Peyer's patch (tissue), 4 donors: ENCODE measurements at regions not wholly inside any gene's neighbourhood (a gene's known extent, or its start where the extent isn't known, plus 50 kb on each side); places are given as distances from the start of the nearest gene placed in this dataset.

ENCODE experiments used
- DNase-seq, 3 donors: peaks; one replicate each; pipeline ENCODE4 v3.0.0-alpha.2; 2017 to 2019
- H3K27ac ChIP-seq, 4 donors: fragments of 200-600 bp; sonication (generic); one replicate each; pipeline ENCODE4 v1.5.1; 2016 to 2019
- H3K27me3 ChIP-seq, 2 donors: fragments of 200-600 bp; sonication (generic); one replicate each; pipeline ENCODE4 v1.5.1; 2019
- H3K36me3 ChIP-seq, 3 donors: fragments of 200-600 bp; sonication (generic); one replicate each; pipeline ENCODE4 v1.5.1; 2016 to 2019
- H3K4me1 ChIP-seq, 4 donors: fragments of 200-600 bp; sonication (generic); one replicate each; pipeline ENCODE4 v1.5.1; 2016 to 2019
- H3K4me3 ChIP-seq, 4 donors: fragments of 200-600 bp; sonication (generic); 1 replicate in 3 of 4; 2 replicates in 1 of 4; pipeline ENCODE4 v1.5.1; 2016 to 2019; ENCODE audit warnings: mild to moderate bottlenecking in 1 of 4
- H3K9me3 ChIP-seq, 4 donors: fragments of 200-600 bp; sonication (generic); one replicate each; pipeline ENCODE4 v1.5.1; 2016 to 2019; ENCODE audit warnings: mild to moderate bottlenecking in 1 of 4
- POLR2A ChIP-seq, 2 donors: fragments of 450-650 bp; IDR thresholded peaks; one replicate each; pipeline ENCODE4 v1.5.1; 2017; ENCODE audit warnings: antibody characterized with exemption in 2 of 2, mild to moderate bottlenecking in 2 of 2, moderate library complexity in 2 of 2
- TF ChIP-seq, protein P1 (sequence below), 6 experiments: fragments of 450-650 bp in 4 of 6; fragments of 200-600 bp in 2 of 6; sonication (generic) in 1 of 6; IDR thresholded peaks; one replicate each; pipeline ENCODE4 v1.5.1; 2017 to 2019; ENCODE audit warnings: antibody characterized with exemption in 6 of 6, mild to moderate bottlenecking in 3 of 6, moderate library complexity in 1 of 6

DNA sequence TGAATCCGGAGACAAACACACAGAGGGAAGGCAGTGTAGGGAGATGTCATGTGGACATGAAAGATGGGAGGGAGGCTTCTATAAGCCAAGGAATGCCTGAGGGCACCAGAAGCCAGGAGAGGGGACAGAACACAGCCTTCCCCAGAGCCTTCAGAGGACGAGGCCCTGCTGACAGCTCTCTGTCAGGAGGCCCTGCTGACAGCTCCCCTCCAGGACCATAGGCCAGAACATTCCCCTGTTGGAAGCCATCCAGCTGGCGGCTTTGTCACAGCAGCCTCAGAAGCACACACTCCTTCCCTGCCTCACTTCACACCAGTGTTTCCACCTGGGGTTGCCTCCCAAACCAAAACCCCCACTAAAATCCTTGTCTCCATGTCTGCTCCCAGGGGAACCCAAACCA is 171.3 kb upstream of the ID2 start:
- H3K27ac ChIP-seq: no peak overlapping the region
- H3K27me3 ChIP-seq: no peaks in the 10 kb centered on the region
- H3K9me3 ChIP-seq: no peaks in the 10 kb centered on the region
- no peak overlapping the region for H3K4me3 ChIP-seq
- H3K4me1 ChIP-seq: peaks cover 0 to 12% (median 0%) of the 10 kb centered on the region in 4 donors
- H3K36me3 ChIP-seq: no peaks in the 10 kb centered on the region
- DNase-seq: no peak
- TF ChIP-seq POLR2A (IDR thresholded peaks at IDR 0.05): no peak
- TF ChIP-seq, protein P1, sequence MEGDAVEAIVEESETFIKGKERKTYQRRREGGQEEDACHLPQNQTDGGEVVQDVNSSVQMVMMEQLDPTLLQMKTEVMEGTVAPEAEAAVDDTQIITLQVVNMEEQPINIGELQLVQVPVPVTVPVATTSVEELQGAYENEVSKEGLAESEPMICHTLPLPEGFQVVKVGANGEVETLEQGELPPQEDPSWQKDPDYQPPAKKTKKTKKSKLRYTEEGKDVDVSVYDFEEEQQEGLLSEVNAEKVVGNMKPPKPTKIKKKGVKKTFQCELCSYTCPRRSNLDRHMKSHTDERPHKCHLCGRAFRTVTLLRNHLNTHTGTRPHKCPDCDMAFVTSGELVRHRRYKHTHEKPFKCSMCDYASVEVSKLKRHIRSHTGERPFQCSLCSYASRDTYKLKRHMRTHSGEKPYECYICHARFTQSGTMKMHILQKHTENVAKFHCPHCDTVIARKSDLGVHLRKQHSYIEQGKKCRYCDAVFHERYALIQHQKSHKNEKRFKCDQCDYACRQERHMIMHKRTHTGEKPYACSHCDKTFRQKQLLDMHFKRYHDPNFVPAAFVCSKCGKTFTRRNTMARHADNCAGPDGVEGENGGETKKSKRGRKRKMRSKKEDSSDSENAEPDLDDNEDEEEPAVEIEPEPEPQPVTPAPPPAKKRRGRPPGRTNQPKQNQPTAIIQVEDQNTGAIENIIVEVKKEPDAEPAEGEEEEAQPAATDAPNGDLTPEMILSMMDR (IDR thresholded peaks at IDR 0.05): no peak

DNA sequence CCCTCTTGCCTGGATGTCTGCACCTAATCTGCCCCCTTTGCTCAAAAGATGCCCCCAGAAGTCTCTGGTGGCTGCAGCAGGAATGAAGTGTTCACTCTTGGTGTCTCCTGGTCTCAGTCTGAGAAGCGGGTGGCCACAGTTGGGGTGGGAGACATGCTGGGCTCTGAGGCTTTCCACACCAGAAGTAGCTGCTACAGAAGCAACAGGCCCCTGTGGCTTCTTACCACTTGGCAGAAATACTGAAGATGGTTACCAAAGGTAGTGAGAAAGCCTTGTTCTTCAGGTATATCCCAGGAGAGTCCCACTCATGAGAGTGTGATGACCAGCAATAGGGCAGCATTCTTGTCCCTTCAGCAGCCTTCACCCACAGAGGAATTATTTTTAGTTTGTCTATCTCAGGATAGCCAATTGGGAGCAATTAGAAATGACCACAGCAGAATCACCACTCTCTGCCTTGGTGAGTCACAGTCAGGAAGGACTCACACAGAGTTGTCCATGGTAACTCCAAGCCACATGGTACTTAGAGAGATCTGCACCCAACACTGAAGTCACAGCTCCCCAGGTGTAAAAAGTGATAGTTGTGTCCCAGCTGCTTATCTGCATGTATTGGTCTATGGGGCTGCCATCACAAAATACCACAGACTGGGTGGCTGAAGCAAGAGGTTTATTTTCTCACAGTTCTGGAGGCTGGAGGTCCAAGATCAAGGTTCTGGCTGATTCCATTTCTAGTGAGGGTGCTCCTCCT is 169.8 kb upstream of the ID2 start:
- H3K27ac ChIP-seq: peak overlapping the region in 1 of 4 donors; percentile 10
- no peak for DNase-seq
- no peaks in the 10 kb centered on the region for H3K36me3 ChIP-seq
- no peaks in the 10 kb centered on the region for H3K27me3 ChIP-seq
- peaks cover 0 to 19% (median 2%) of the 10 kb centered on the region in 4 donors for H3K4me1 ChIP-seq
- no peaks in the 10 kb centered on the region for H3K9me3 ChIP-seq
- H3K4me3 ChIP-seq: no peak overlapping the region
- TF ChIP-seq, protein P1 (IDR thresholded peaks at IDR 0.05): no peak
- no peak for TF ChIP-seq POLR2A (IDR thresholded peaks at IDR 0.05)

DNA sequence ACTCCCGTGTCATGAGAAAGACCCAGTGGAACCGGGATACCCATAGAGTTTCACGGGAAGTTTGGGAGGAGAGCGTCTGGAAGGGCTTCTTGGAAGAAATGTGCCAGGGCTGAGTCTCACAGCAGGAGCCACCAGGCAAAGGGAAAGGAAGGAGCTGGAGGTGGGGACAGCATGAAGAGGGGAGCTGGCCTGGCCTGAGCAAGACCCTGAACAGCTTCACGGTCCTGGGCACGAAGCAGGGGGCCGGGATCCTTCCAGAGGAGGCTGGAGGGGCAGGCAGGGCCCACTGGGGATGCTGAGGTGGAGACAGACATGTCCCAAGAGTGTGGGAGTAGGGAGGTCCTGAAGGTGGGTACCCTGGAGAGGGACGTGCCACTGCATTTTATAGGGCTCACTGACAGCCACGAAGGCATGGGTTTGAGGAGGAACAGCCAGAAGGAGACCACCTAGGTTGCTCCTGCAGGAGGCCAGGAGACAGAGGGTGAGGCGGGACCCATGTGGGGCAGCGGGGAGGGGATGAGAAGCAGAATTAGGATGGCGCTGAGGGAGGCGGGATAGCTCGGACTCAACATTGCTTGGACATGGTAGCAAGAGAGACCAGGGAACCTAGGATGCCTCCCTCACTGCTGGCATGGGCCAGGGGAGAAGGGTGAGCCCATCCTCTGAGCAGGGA is 168.1 kb upstream of the ID2 start:
- Histone ChIP-seq H3K4me3 (no peak overlapping the region), H3K36me3 (no peaks in the 10 kb centered on the region), H3K27me3 (no peaks in the 10 kb centered on the region), H3K27ac (peak overlapping the region in 1 of 4 donors; percentile 82), H3K9me3 (no peaks in the 10 kb centered on the region), H3K4me1 (peaks cover 0 to 19% (median 2%) of the 10 kb centered on the region in 4 donors)
- TF ChIP-seq POLR2A (IDR thresholded peaks at IDR 0.05): no peak
- TF ChIP-seq, protein P1 (IDR thresholded peaks at IDR 0.05): no peak
- no peak for DNase-seq

DNA sequence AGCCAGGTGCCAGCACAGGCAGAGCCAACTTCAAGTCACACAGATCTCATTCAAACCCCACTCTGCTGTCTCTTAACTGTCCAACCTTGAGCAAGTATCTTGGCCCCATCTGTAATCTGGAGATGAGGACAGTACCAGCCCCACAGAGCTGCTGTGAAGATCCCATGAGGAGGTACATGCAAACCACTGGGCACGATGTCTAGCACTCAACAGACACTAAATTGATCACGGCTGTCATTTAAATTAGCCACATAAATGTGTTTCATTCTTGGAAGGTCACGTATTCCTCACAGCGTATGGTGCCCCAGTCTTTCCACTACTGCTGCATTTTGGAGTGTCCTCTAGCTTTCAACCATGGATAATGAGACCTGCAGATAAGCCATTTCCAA is 167.6 kb upstream of the ID2 start:
- H3K27ac ChIP-seq: peak overlapping the region in 2 of 4 donors; percentile 34 to 82

DNA sequence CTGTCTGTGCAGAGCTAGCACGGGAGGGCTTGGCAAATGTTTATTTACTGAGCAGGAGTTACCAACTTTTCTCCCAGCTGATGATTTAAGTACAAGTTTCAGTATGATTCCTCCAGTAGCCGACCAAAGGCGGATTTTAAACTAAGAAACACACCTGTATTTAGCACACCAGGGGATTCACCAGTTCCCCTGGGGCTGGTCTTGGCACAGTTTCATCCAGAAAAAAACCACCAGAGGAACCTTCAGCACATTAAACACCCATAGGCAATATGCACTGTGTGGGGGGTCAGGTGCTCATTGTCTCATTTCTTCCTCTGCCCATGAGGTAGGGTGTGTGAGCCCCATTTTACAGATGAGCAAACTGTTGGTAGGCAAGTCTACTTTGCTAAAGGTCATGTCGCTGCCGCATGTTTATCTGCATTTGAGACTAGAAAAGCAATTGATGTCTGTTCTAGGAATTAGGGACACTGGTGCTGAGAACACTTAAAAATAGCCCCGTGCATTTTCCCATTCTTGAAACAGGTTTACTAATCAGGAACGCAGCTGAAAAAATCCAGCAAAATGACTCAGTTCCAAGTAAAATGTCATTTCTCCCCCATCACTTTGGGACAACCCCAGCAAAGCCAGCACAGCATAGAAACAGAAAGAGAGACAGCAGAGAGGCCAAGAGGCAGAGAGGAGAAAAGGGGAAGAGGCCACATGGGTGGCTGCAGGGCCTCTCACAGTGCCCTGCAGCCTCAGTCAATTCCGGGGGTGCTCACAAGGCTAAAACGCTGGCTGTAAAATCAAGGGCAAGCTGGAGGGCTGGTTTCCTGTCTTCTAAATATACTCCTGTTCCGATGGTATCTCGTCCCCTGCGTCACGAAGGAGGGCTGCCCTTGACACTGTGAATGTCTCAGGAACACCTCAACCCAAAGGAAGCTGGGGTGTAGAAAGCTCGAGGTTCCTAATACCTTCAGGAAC is 166.8 kb upstream of the ID2 start:
- peak in 2 of 3 donors; percentile 72 to 91 for DNase-seq
- Histone ChIP-seq H3K9me3 (no peaks in the 10 kb centered on the region), H3K27ac (peak overlapping the region; percentile 33 to 82 (median 66))

More for the DNA sequence above, 167.6 kb upstream of the ID2 start:
- peaks cover 0 to 19% (median 2%) of the 10 kb centered on the region in 4 donors for H3K4me1 ChIP-seq
- no peaks in the 10 kb centered on the region for H3K27me3 ChIP-seq
- H3K4me3 ChIP-seq: no peak overlapping the region
- H3K36me3 ChIP-seq: no peaks in the 10 kb centered on the region
- DNase-seq: no peak
- TF ChIP-seq, protein P1 (IDR thresholded peaks at IDR 0.05): no peak
- no peak for TF ChIP-seq POLR2A (IDR thresholded peaks at IDR 0.05)
- no peaks in the 10 kb centered on the region for H3K9me3 ChIP-seq

More for the DNA sequence above, 166.8 kb upstream of the ID2 start:
- peaks cover 0 to 19% (median 2%) of the 10 kb centered on the region in 4 donors for H3K4me1 ChIP-seq
- H3K27me3 ChIP-seq: no peaks in the 10 kb centered on the region
- H3K36me3 ChIP-seq: no peaks in the 10 kb centered on the region
- no peak overlapping the region for H3K4me3 ChIP-seq
- TF ChIP-seq POLR2A (IDR thresholded peaks at IDR 0.05): no peak
- TF ChIP-seq, protein P1 (IDR thresholded peaks at IDR 0.05): no peak
